ENCODE measurements at regions not wholly inside any gene's neighbourhood (a gene's known extent, or its start where the extent isn't known, plus 50 kb on each side); places are given as distances from the start of the nearest gene placed in this dataset.

DNA sequence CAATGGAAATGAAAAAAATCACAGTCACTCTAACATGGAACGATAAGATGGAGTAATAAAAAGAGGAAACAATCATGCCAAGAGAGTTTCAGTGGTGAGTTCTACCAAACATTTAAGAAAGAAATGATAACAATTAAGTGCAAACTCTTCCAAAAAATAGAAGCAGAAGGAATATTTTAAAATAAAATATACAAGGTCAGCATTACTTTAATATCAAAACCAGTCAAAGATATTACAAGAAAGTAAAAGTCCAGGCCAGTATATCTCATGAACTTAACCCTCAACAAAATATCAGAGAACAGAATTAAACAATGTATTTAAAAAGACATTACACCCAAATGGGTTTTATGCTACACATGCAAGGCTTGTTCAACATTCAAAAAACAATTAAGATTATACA is 829.4 kb downstream of the TRIB2 start:
- TF ChIP-seq, protein P1, sequence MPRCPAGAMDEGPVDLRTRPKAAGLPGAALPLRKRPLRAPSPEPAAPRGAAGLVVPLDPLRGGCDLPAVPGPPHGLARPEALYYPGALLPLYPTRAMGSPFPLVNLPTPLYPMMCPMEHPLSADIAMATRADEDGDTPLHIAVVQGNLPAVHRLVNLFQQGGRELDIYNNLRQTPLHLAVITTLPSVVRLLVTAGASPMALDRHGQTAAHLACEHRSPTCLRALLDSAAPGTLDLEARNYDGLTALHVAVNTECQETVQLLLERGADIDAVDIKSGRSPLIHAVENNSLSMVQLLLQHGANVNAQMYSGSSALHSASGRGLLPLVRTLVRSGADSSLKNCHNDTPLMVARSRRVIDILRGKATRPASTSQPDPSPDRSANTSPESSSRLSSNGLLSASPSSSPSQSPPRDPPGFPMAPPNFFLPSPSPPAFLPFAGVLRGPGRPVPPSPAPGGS (IDR thresholded peaks at IDR 0.05): no peak
- TF ChIP-seq RNF2 (IDR thresholded peaks at IDR 0.05; ENCODE audit: borderline replicate concordance, low read depth): no peak
- no peak for TF ChIP-seq KDM1A (IDR thresholded peaks at IDR 0.05; ENCODE audit: low read depth)
- TF ChIP-seq MAFK (IDR thresholded peaks at IDR 0.05; ENCODE audit: partially characterized antibody): peak; percentile 62
- no peak overlapping the region for H3K4me3 ChIP-seq
- H3K27ac ChIP-seq: no peak overlapping the region
- CTCF ChIA-PET: no interaction called here
- H3K4me2 ChIP-seq: no peak overlapping the region
- peaks cover 6% of the 10 kb centered on the region; the same call in 1 of the 3 replicates for H3K9me3 ChIP-seq
- H3K4me1 ChIP-seq: no peaks in the 10 kb centered on the region
- WGBS (ENCODE audit: missing lambda C conversion rate): 6% methylated on average over 1 of the region's 1 CpG
- FAIRE-seq (no peak), DNase-seq (ENCODE audit: low read depth in 1 of 2, low spot score in 1 of 2) (no peak), ATAC-seq (no peak)
- POLR2A ChIA-PET: no interaction called here

DNA sequence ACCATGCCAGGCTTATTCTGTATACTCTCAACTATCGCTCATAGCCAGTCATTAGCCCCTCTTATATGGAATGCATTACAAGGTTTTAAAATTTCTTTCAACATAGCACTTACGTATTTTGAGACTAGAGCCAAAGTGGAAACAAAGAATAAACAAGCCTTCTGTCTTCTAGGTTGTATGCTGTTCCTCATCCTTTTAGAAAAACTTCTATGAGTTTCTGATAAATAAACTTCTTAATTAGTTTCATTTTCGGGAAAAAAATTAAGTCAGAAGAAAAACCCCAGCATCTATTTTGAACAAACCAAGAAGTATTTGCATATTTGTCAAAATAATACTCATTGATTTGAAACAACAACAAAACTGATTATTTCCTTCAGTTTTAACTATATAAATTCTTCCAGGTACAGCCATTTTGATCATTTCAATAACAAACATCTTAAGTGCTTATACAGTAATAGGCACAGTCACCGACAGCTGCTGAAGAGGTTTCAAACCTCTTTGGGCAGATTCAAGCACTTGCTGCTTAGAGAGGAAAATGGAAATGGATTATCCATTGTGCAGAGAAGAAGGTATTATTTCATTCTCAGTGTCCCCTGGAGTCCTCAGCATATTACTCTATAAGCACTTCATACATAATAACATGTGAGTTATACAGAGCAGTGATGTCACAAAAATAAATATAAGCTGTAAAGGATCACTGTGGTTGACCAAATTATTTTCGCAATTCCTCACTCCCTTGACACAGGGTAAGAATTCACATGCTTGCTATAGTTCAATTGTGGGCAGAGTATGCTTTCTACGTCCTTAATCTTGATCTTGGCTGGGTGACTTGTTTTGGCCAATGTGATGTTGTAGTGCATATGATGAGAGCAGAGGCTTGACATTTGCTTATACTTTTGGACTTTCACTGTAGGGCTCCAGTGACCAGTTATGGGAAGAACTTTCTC is 833.8 kb downstream of the TRIB2 start:
- H3K4me1 ChIP-seq: no peaks in the 10 kb centered on the region
- no peak overlapping the region for H3K27ac ChIP-seq
- ATAC-seq (no peak), FAIRE-seq (no peak), DNase-seq (ENCODE audit: low read depth in 1 of 2, low spot score in 1 of 2) (no peak)
- no peak overlapping the region for H3K4me3 ChIP-seq
- H3K4me2 ChIP-seq: no peak overlapping the region
- ChIA-PET CTCF (interaction anchor here (0.6 kb wide), 1 partner anchor 165 kb away, joined by 3 read pairs; no protein-coding TSS in a partner anchor), POLR2A (no interaction called here)
- TF ChIP-seq ZC3H11A (IDR thresholded peaks at IDR 0.05) (no peak), CHD2 (IDR thresholded peaks at IDR 0.05; ENCODE audit: low read length, partially characterized antibody) (no peak)
- TF ChIP-seq, protein P2, sequence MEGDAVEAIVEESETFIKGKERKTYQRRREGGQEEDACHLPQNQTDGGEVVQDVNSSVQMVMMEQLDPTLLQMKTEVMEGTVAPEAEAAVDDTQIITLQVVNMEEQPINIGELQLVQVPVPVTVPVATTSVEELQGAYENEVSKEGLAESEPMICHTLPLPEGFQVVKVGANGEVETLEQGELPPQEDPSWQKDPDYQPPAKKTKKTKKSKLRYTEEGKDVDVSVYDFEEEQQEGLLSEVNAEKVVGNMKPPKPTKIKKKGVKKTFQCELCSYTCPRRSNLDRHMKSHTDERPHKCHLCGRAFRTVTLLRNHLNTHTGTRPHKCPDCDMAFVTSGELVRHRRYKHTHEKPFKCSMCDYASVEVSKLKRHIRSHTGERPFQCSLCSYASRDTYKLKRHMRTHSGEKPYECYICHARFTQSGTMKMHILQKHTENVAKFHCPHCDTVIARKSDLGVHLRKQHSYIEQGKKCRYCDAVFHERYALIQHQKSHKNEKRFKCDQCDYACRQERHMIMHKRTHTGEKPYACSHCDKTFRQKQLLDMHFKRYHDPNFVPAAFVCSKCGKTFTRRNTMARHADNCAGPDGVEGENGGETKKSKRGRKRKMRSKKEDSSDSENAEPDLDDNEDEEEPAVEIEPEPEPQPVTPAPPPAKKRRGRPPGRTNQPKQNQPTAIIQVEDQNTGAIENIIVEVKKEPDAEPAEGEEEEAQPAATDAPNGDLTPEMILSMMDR (IDR thresholded peaks at IDR 0.05): no peak
- 13% methylated on average over 6 of the region's 6 CpGs for WGBS (ENCODE audit: missing lambda C conversion rate)
- H3K9me3 ChIP-seq: peaks cover 7% of the 10 kb centered on the region; the same call in 1 of the 3 replicates

DNA sequence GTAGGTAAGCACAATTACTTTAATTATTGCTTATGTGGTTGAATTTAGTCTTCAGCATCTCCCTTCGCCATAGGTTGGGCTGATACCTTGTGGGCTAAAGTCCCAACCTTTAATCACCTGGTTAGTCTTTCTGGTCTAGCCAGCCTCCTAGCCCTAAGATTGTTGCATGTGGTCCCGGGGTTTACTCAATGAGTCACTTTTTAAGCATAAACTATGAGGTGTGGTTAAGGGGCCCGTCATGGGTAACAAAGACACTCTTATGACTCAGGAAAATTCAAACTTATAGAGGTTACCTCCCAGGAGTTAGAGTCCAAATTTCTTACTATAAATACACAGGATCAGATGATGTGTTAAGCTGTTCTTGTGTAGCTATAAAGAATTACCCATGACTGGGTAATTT is 841.6 kb downstream of the TRIB2 start:
- Histone ChIP-seq H3K4me1 (no peaks in the 10 kb centered on the region), H3K9me3 (peaks cover 29% of the 10 kb centered on the region; the same call in 2 of the 3 replicates), H3K4me2 (no peak overlapping the region), H3K4me3 (no peak overlapping the region), H3K27ac (no peak overlapping the region)
- DNase-seq (ENCODE audit: low read depth in 1 of 2, low spot score in 1 of 2): peak in 1 of 2 experiments; percentile 36
- ChIA-PET POLR2A (no interaction called here), CTCF (no interaction called here)
- peak in 1 of 2 experiments; percentile 28; a peak in 1 of 6 replicates for ATAC-seq
- FAIRE-seq: no peak
- TF ChIP-seq RAD21 (conservative IDR thresholded peaks at IDR 0.05 in 1 of 2, IDR thresholded peaks at IDR 0.05 in 1 of 2) (no peak), FOSL2 (IDR thresholded peaks at IDR 0.05) (no peak), FOSL2 (CRISPR knock-in tag; IDR thresholded peaks at IDR 0.05) (0 out of 2 replicates have a peak, but pooled peaks have one; percentile 13)
- 3% methylated on average over 3 of the region's 3 CpGs for WGBS (ENCODE audit: missing lambda C conversion rate)

DNA sequence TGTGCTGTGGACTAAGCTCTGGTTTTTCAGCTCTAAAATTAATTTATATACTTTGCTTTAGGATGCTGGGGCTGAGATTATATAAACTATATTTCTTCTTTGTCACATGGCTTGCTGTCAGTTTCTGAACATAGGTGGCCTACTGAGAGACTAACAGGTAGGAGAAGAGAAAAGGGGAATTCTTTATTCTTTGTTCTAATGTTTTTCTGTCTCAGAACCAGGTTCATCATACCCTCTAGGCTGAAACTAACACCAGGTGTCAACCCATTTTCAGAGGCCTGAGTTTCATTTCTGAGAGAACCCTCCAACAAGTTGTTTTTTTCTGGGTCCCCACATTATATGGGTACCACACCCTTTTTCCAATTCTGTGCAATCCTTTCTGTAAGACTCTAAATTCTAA is 843.6 kb downstream of the TRIB2 start:
- ATAC-seq: no peak
- Histone ChIP-seq H3K27ac (no peak overlapping the region), H3K9me3 (peaks cover 35% of the 10 kb centered on the region; the same call in 2 of the 3 replicates), H3K4me2 (no peak overlapping the region), H3K4me1 (no peaks in the 10 kb centered on the region), H3K4me3 (no peak overlapping the region)
- no peak for DNase-seq (ENCODE audit: low read depth in 1 of 2, low spot score in 1 of 2)
- no peak for FAIRE-seq
- ChIA-PET POLR2A (no interaction called here), CTCF (no interaction called here)
- TF ChIP-seq MAFK (IDR thresholded peaks at IDR 0.05; ENCODE audit: partially characterized antibody): no peak
- no peak for TF ChIP-seq RAD21 (conservative IDR thresholded peaks at IDR 0.05 in 1 of 2, IDR thresholded peaks at IDR 0.05 in 1 of 2)
- TF ChIP-seq MYC (IDR thresholded peaks at IDR 0.05; ENCODE audit: borderline replicate concordance, low read length): no peak

DNA sequence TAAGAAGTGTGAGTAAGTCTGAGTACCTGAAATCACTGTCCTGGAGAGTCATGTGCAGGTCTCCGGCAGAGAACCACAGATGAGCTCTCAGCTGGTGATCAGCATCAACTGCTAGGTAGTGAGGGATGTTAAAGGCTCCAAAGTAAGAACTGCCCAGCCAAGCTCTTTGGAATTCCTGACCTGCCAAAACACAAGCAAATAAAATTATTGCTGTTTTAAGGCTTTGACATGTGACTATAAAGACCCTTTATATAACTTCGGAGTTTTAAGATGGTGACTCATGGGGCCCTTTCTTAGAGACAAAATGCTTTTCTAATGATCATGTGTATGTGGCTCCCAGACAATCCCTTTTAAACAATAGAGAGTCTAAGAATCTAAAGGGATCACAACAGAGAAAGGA is 855.7 kb downstream of the TRIB2 start:
- DNase-seq (ENCODE audit: low read depth in 1 of 2, low spot score in 1 of 2) (no peak), FAIRE-seq (no peak), ATAC-seq (no peak)
- peaks cover 4% of the 10 kb centered on the region for H3K9me3 ChIP-seq
- no peak overlapping the region for H3K4me3 ChIP-seq
- H3K4me2 ChIP-seq: no peak overlapping the region
- no peak overlapping the region for H3K27ac ChIP-seq
- TF ChIP-seq BHLHE40 (IDR thresholded peaks at IDR 0.05; ENCODE audit: low read depth, low read length): no peak
- WGBS (ENCODE audit: missing lambda C conversion rate): 17% methylated on average over 2 of the region's 2 CpGs
- no peaks in the 10 kb centered on the region for H3K4me1 ChIP-seq
- ChIA-PET CTCF (no interaction called here), POLR2A (no interaction called here)

Measured in A549 (cell line).